Choroid plexus epithelial cell (primary cell): ENCODE measurements at regions not wholly inside any gene's neighbourhood (a gene's known extent, or its start where the extent isn't known, plus 50 kb on each side); places are given as distances from the start of the nearest gene placed in this dataset.

ENCODE experiments used
- DNase-seq: peaks from one replicate; pipeline ENCODE4 v3.0.0-alpha.2; 2010; ENCODE audit warnings: low read depth
- H3K4me3 ChIP-seq: 2 replicates; pipeline ENCODE4 v1.5.1; 2011; ENCODE audit warnings: low read depth, mild to moderate bottlenecking, control low read depth, low read length, moderate library complexity
- CTCF ChIP-seq: conservative IDR thresholded peaks from 2 replicates; pipeline ENCODE4 v1.5.1; 2011; ENCODE audit warnings: low read depth, mild to moderate bottlenecking, control low read depth, inconsistent platforms, low read length, moderate library complexity

GRCh38 chr7:12127455-12127854, 83.6 kb upstream of the TMEM106B start:
- TF ChIP-seq CTCF, result no peak
- no peak overlapping the region for H3K4me3 ChIP-seq
- peak; percentile 23 for DNase-seq

DNA sequence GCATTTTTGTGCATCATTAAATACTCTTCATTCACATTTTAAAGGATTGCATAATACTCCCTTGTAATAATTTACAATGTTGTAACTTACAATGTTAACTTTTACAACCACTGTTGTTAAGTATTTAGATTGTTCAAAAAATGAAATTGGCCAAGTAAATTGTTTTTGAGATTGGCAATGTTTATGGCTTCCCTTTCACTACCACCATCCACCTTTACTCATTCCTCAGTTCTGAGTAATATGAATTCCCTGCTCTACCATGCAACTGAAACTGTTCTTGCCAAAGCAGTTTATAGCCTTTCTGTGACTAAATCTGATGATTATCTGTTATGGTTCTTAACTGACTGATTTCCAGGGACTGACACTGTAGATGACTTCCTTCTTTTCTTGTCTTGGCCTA, 80.5 kb upstream of the TMEM106B start:
- DNase-seq, result no peak
- TF ChIP-seq CTCF, result no peak
- no peak overlapping the region for H3K4me3 ChIP-seq

- TF ChIP-seq CTCF, result no peak
- DNase-seq, result no peak
Observed at GRCh38 chr7:12131122-12131521, 80.0 kb upstream of the TMEM106B start.

DNA sequence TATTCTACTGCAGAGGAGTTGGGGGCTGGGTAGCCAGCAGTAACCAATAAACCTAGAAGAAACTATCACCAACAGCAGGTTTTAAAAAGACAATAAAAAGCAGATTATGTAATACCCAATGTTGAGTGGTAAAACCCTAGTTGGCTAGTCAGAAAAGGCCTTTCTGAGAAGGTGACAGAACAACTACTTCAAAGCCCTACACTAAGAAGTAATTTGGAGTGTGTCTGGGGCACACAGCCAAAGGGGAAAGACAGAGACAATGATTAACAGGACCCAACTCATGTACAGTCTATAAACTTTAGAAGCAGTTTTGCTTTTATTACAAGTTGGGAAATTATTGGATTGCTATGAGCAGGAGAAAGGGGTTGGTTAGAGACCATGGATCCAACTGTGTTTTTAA, 77.2 kb upstream of the TMEM106B start:
- H3K4me3 ChIP-seq, result no peak overlapping the region
- TF ChIP-seq CTCF, result no peak
- DNase-seq, result no peak

More at GRCh38 chr7:12131122-12131521, 80.0 kb upstream of the TMEM106B start:
- H3K4me3 ChIP-seq, result no peak overlapping the region

DNA sequence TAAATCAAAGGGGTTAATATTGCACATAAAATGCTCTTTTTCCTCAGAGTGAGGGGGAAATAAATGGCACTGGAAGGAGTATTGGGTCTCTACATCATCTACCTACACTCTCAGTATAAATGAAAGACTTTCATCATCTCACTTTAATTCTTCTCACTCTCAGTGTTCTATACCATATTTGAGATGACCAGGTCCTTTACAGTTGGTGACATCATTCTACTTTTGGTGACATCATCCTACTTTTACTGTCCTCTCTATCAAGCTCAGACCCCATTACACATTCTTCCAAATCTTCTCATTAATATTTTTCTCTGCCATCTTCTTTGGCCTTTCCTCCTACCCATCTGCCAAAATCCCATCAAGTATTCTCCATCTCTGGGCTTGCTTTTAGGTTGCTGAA, 74.6 kb upstream of the TMEM106B start:
- no peak for DNase-seq
- no peak overlapping the region for H3K4me3 ChIP-seq
- TF ChIP-seq CTCF, result no peak

DNA sequence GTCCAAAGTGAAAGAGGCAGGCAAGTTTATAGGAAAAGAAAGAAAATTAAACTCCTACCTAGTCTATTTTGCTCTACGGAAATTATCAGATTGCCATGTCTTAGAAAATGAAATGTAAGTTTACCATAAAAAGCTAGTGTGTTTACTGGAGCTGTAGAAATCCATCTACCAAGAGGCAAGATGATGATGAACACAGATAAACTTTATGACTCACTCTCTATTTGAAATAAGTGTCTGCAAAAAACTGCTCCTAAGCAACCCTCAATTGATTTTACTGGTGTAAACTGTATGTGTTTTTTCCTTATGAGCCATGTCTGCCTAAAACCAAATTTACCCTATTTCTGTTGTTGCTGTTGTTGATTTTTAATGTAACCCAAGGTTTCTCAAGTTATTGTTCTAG, 73.8 kb upstream of the TMEM106B start:
- H3K4me3 ChIP-seq, result no peak overlapping the region
- DNase-seq, result no peak
- TF ChIP-seq CTCF, result no peak

DNA sequence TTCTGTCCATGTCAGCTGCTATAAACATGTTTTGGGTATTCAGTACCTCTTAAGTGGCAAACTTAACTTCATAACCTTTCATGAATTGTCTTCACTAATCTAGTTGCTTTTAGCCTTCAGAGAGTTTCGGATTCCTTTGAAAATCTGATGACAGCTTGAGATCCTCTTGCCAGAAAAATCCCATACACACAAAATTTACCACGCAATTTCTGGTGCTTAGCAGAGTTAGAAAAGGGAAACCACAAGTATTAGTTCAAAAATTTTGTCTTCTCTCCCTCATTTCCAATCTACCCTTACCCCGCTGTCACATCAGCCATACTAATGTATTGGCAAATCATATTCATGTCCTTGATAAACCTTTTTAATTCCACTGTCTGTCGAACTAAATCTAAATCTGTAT, 72.7 kb upstream of the TMEM106B start:
- no peak for TF ChIP-seq CTCF
- peak; percentile 3 for DNase-seq
- no peak overlapping the region for H3K4me3 ChIP-seq
